Endothelial cell of umbilical vein (primary cell): ENCODE measurements at regions not wholly inside any gene's neighbourhood (a gene's known extent, or its start where the extent isn't known, plus 50 kb on each side); places are given as distances from the start of the nearest gene placed in this dataset.

Experiments used
- JUN ChIP-seq: IDR thresholded peaks from 2 replicates; pipeline ENCODE4 v1.6.1; 2011; ENCODE audit warnings: borderline replicate concordance, low read depth; ENCODE audit not compliant: insufficient read length, insufficient read depth
- POLR2AphosphoS5 ChIP-seq: IDR thresholded peaks from 2 replicates; pipeline ENCODE4 v1.6.1; 2012; ENCODE audit warnings: low read depth, mild to moderate bottlenecking, control low read depth, low read length, moderate library complexity; ENCODE audit not compliant: insufficient read depth
- TF ChIP-seq, protein P1 (sequence below), 2 donors: IDR thresholded peaks; 1 replicate in 1 of 2; 2 replicates in 1 of 2; pipeline ENCODE4 v1.5.1; 2011; ENCODE audit warnings: low read length in 2 of 2, mild to moderate bottlenecking in 2 of 2, moderate library complexity in 2 of 2, control low read depth in 1 of 2, inconsistent platforms in 1 of 2, low read depth in 1 of 2; ENCODE audit not compliant: insufficient read depth in 1 of 2; ENCODE audit errors: extremely low read depth in 1 of 2

DNA sequence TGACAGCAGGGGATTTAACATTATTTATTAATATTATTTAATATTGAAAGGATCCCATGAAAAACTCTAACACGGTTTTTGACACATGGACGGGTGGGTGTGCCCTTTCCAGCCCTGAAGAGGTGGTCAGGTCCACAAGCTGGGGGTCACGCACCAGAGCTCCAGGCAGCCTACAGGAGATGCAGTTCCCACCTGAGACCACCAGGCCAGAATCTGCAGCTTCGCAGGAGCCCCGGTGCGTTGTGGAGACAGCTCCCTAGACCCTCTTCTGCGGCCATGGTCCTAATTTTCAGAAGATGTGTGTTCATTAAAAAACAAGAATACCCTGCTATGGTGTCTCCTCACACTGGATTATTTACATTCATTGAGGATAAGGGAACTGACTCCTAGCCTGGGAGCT lies 331.1 kb downstream of the C16orf95 start:
- TF ChIP-seq, protein P1, sequence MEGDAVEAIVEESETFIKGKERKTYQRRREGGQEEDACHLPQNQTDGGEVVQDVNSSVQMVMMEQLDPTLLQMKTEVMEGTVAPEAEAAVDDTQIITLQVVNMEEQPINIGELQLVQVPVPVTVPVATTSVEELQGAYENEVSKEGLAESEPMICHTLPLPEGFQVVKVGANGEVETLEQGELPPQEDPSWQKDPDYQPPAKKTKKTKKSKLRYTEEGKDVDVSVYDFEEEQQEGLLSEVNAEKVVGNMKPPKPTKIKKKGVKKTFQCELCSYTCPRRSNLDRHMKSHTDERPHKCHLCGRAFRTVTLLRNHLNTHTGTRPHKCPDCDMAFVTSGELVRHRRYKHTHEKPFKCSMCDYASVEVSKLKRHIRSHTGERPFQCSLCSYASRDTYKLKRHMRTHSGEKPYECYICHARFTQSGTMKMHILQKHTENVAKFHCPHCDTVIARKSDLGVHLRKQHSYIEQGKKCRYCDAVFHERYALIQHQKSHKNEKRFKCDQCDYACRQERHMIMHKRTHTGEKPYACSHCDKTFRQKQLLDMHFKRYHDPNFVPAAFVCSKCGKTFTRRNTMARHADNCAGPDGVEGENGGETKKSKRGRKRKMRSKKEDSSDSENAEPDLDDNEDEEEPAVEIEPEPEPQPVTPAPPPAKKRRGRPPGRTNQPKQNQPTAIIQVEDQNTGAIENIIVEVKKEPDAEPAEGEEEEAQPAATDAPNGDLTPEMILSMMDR (IDR thresholded peaks at IDR 0.05; ENCODE audit: extremely low read depth in 1 of 2, insufficient read depth in 1 of 2, low read depth in 1 of 2, low read length in 2 of 2) = no peak
- TF ChIP-seq JUN = no peak
- TF ChIP-seq POLR2AphosphoS5 = no peak
